PC-3 (cell line): ENCODE measurements at regions not wholly inside any gene's neighbourhood (a gene's known extent, or its start where the extent isn't known, plus 50 kb on each side); places are given as distances from the start of the nearest gene placed in this dataset.
A peak's percentile ranks its signal among the peaks of the same experiment; 100 is the strongest.

Experiments
- ATAC-seq: fragments of 200-7000 bp; cut with Tn5 transposase; 2 replicates; pipeline ENCODE4 v1.9.1; 2020; ENCODE audit warnings: mild to moderate bottlenecking, moderate library complexity
- BruUV-seq: library from RNA; stranded (reverse); fragments of 400-500 nt; replicated peaks from 2 replicates; lab custom pipeline; 2021; lab: Mats Ljungman, UMichigan
- CTCF ChIA-PET: fragments of 300-600 bp; sonication (Branson Sonifier 250); formaldehyde crosslinking; loops from one replicate; lab custom pipeline; 2022; ENCODE audit warnings: antibody characterized with exemption; lab: Charles Lee
- POLR2A ChIA-PET: fragments of 300-600 bp; sonication (Branson Sonifier 250); formaldehyde crosslinking; loops from one replicate; lab custom pipeline; 2022; ENCODE audit warnings: antibody characterized with exemption; ENCODE audit not compliant: unreplicated experiment; lab: Charles Lee
- DNase-seq: peaks from one replicate; pipeline ENCODE4 v3.0.0-alpha.2; 2015
- H2AFZ ChIP-seq: fragments of 300-600 bp; sonication (generic); 2 replicates; pipeline ENCODE4 v1.6.0; 2016; ENCODE audit warnings: antibody characterized with exemption, low read length
- H3F3A ChIP-seq: fragments of 300-600 bp; sonication (generic); one replicate; pipeline ENCODE4 v1.6.0; 2017; ENCODE audit warnings: antibody characterized with exemption, low read length, control low read depth, mild to moderate bottlenecking; ENCODE audit not compliant: unreplicated experiment
- H3K27ac ChIP-seq: fragments of 300-600 bp; sonication (generic); 2 replicates; pipeline ENCODE4 v1.5.1; 2016; ENCODE audit warnings: mild to moderate bottlenecking, low read length
- H3K27me3 ChIP-seq: fragments of 300-600 bp; sonication (generic); 2 replicates; pipeline ENCODE4 v1.6.1; 2016; ENCODE audit warnings: low read length, mixed read lengths
- H3K36me3 ChIP-seq: fragments of 300-600 bp; sonication (generic); 2 replicates; pipeline ENCODE4 v1.6.1; 2016; ENCODE audit warnings: low read depth, mixed run types, low read length, mixed read lengths
- H3K4me1 ChIP-seq: fragments of 300-600 bp; sonication (generic); 2 replicates; pipeline ENCODE4 v1.5.1; 2016; ENCODE audit warnings: low read length; ENCODE audit not compliant: insufficient read depth
- H3K4me2 ChIP-seq: fragments of 300-600 bp; sonication (generic); 2 replicates; pipeline ENCODE4 v1.6.0; 2016; ENCODE audit warnings: low read length
- H3K4me3 ChIP-seq: fragments of 300-600 bp; sonication (generic); 2 replicates; pipeline ENCODE4 v1.5.1; 2016; ENCODE audit warnings: mild to moderate bottlenecking, low read length, mixed read lengths
- H3K79me2 ChIP-seq: fragments of 300-600 bp; sonication (generic); 2 replicates; pipeline ENCODE4 v1.6.1; 2017; ENCODE audit warnings: low read length, mixed read lengths
- H3K9ac ChIP-seq: fragments of 300-600 bp; sonication (generic); 2 replicates; pipeline ENCODE4 v1.6.0; 2016; ENCODE audit warnings: mild to moderate bottlenecking, low read length
- H3K9me2 ChIP-seq: fragments of 300-600 bp; sonication (generic); replicated peaks from 2 replicates; pipeline ENCODE4 v1.6.1; 2016; ENCODE audit warnings: mixed run types, low read length, mixed read lengths
- H3K9me3 ChIP-seq: fragments of 300-600 bp; sonication (generic); 2 replicates; pipeline ENCODE4 v1.6.1; 2016; ENCODE audit warnings: low read length, mixed read lengths
- H4K20me1 ChIP-seq: fragments of 300-600 bp; sonication (generic); 2 replicates; pipeline ENCODE4 v1.6.1; 2016; ENCODE audit warnings: low read length, mixed read lengths
- EZH2 ChIP-seq: fragments of 300-600 bp; sonication (generic); IDR thresholded peaks from one replicate; pipeline ENCODE4 v1.6.1; 2017; ENCODE audit warnings: antibody characterized with exemption, mild to moderate bottlenecking, low read length; ENCODE audit not compliant: unreplicated experiment
- EZH2phosphoT487 ChIP-seq: fragments of 300-600 bp; sonication (generic); IDR thresholded peaks from 2 replicates; pipeline ENCODE4 v1.6.1; 2018; ENCODE audit warnings: mild to moderate bottlenecking, antibody characterized with exemption, low read length, borderline replicate concordance
- intact Hi-C: fragments of 100-400 bp; cut with micrococcal nuclease; formaldehyde crosslinking; loops from 2 replicates; pipeline ENCODE4 v1.9.0; 2023
- TF ChIP-seq, protein P1 (sequence below): fragments of 300-600 bp; sonication (generic); conservative IDR thresholded peaks from 2 replicates; pipeline ENCODE4 v1.5.1; 2017; ENCODE audit warnings: antibody characterized with exemption, low read depth, mild to moderate bottlenecking, low read length

GRCh38 chr12:30836656-30837445, 82.1 kb upstream of the CAPRIN2 start:
- Histone ChIP-seq H3K9me3 (no peaks in the 10 kb centered on the region), H3K4me1 (peaks cover 4% of the 10 kb centered on the region; the same call in 1 of the 2 replicates), H4K20me1 (no peaks in the 10 kb centered on the region), H3K4me2 (no peak overlapping the region), H3K27ac (no peak overlapping the region), H3K79me2 (no peaks in the 10 kb centered on the region), H2AFZ (no peak overlapping the region), H3K9me2 (no peaks in the 10 kb centered on the region), H3K27me3 (no peaks in the 10 kb centered on the region), H3K9ac (no peak overlapping the region), H3K4me3 (no peak overlapping the region), H3F3A (no peaks in the 10 kb centered on the region), H3K36me3 (no peaks in the 10 kb centered on the region)
- DNase-seq, result peak; percentile 58
- BruUV-seq, result no TSS peak
- ATAC-seq, result peak; percentile 45
- TF ChIP-seq EZH2 (no peak), EZH2phosphoT487 (no peak)
- intact Hi-C loops, result no loop called here
- ChIA-PET CTCF (no interaction called here), POLR2A (no interaction called here)

GRCh38 chr12:30835216-30835615, 80.5 kb upstream of the CAPRIN2 start:
- CTCF ChIA-PET, result no interaction called here
- no peak overlapping the region for H2AFZ ChIP-seq
- no peaks in the 10 kb centered on the region for H3K79me2 ChIP-seq
- BruUV-seq, result no TSS peak
- intact Hi-C loops, result no loop called here
- no peaks in the 10 kb centered on the region for H3K9me2 ChIP-seq
- no peaks in the 10 kb centered on the region for H4K20me1 ChIP-seq
- no peak overlapping the region for H3K4me3 ChIP-seq
- H3K4me2 ChIP-seq, result no peak overlapping the region
- POLR2A ChIA-PET, result no interaction called here
- TF ChIP-seq, protein P1, sequence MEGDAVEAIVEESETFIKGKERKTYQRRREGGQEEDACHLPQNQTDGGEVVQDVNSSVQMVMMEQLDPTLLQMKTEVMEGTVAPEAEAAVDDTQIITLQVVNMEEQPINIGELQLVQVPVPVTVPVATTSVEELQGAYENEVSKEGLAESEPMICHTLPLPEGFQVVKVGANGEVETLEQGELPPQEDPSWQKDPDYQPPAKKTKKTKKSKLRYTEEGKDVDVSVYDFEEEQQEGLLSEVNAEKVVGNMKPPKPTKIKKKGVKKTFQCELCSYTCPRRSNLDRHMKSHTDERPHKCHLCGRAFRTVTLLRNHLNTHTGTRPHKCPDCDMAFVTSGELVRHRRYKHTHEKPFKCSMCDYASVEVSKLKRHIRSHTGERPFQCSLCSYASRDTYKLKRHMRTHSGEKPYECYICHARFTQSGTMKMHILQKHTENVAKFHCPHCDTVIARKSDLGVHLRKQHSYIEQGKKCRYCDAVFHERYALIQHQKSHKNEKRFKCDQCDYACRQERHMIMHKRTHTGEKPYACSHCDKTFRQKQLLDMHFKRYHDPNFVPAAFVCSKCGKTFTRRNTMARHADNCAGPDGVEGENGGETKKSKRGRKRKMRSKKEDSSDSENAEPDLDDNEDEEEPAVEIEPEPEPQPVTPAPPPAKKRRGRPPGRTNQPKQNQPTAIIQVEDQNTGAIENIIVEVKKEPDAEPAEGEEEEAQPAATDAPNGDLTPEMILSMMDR, result no peak
- TF ChIP-seq EZH2 (no peak), EZH2phosphoT487 (no peak)
- H3F3A ChIP-seq, result no peaks in the 10 kb centered on the region
- H3K27ac ChIP-seq, result no peak overlapping the region
- no peak overlapping the region for H3K9ac ChIP-seq
- H3K36me3 ChIP-seq, result no peaks in the 10 kb centered on the region
- H3K4me1 ChIP-seq, result peaks cover 4% of the 10 kb centered on the region; the same call in 1 of the 2 replicates
- no peak for DNase-seq
- no peak for ATAC-seq
- H3K27me3 ChIP-seq, result no peaks in the 10 kb centered on the region
- H3K9me3 ChIP-seq, result no peaks in the 10 kb centered on the region

DNA sequence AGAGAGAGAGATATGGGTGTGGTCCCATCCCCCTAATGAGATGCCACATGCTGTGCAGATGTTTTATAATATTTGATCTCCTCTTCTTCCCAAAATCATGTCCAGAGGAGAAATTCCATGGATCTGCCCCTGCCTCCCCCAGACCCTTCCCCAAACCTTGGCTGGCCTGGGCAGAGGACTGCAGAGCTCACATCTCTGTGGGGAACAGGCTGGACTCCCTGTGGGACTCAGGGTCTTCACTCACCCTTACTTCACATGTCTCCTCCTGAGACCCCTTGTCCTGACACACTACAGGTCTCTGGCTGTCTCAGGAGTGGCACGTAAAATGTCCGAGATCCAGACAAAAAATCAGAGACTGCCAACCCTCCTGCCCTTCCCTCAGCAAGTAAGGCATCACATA, 76.0 kb upstream of the CAPRIN2 start:
- intact Hi-C loops, result no loop called here
- ATAC-seq, result no peak
- no TSS peak for BruUV-seq
- H3K79me2 ChIP-seq, result no peaks in the 10 kb centered on the region
- no peak overlapping the region for H2AFZ ChIP-seq
- DNase-seq, result no peak
- no peak overlapping the region for H3K4me2 ChIP-seq
- POLR2A ChIA-PET, result no interaction called here
- no peaks in the 10 kb centered on the region for H3K27me3 ChIP-seq
- H3F3A ChIP-seq, result no peaks in the 10 kb centered on the region
- H3K27ac ChIP-seq, result no peak overlapping the region
- no peaks in the 10 kb centered on the region for H4K20me1 ChIP-seq
- no peaks in the 10 kb centered on the region for H3K4me1 ChIP-seq
- no peak overlapping the region for H3K9ac ChIP-seq
- no peaks in the 10 kb centered on the region for H3K9me3 ChIP-seq
- H3K9me2 ChIP-seq, result no peaks in the 10 kb centered on the region
- TF ChIP-seq EZH2phosphoT487 (no peak), EZH2 (no peak)
- TF ChIP-seq, protein P1, result no peak
- no peak overlapping the region for H3K4me3 ChIP-seq
- no peaks in the 10 kb centered on the region for H3K36me3 ChIP-seq
- CTCF ChIA-PET, result no interaction called here
